HepG2 (cell line): ENCODE measurements at regions not wholly inside any gene's neighbourhood (a gene's known extent, or its start where the extent isn't known, plus 50 kb on each side); places are given as distances from the start of the nearest gene placed in this dataset.

Experiments
- ATAC-seq: fragments of 200-7000 bp; cut with Tn5 transposase; 3 replicates; pipeline ENCODE4 v1.9.1; 2020; ENCODE audit warnings: mild to moderate bottlenecking, moderate library complexity
- BruUV-seq: library from RNA; stranded (reverse); fragments of 400-500 nt; replicated peaks from 2 replicates; lab custom pipeline; 2021; lab: Mats Ljungman, UMichigan
- CTCF ChIA-PET: fragments of 300-600 bp; formaldehyde crosslinking; extraction: SDS; loops from one replicate; lab custom pipeline; 2021; ENCODE audit warnings: low total read pairs, inconsistent platforms, low intra/inter-chr PET ratio; lab: Yijun Ruan, JAX
- POLR2A ChIA-PET: fragments of 350-600 bp; sonication (Branson Sonifier 250); formaldehyde crosslinking; loops from one replicate; lab custom pipeline; 2020; ENCODE audit warnings: antibody characterized with exemption, inconsistent platforms; lab: Yijun Ruan, JAX
- DNase-seq: peaks from one replicate; pipeline ENCODE4 v3.0.0-alpha.2; 2015; ENCODE audit warnings: low spot score
- FAIRE-seq: peaks from 3 replicates; lab custom pipeline; 2011; peaks lifted over from hg19 to GRCh38; lab: Jason Lieb, UNC
- H2AFZ ChIP-seq: one replicate; pipeline ENCODE4 v1.6.1; 2011; ENCODE audit warnings: low read length, inconsistent platforms
- H3K27ac ChIP-seq: fragments of 300-600 bp; 3 replicates; pipeline ENCODE4 v1.8.0; 2011; ENCODE audit warnings: mixed run types, mild to moderate bottlenecking, mixed read lengths, low read length, inconsistent platforms; ENCODE audit not compliant: insufficient read depth; ENCODE audit errors: extremely low read length
- H3K27me3 ChIP-seq, 2 experiments: fragments of 200-600 bp in 1 of 2; 2 replicates in 1 of 2; 3 replicates in 1 of 2; pipeline versions ENCODE4 v1.6.0 to v1.8.0; 2011; ENCODE audit warnings: low read length in 2 of 2, mild to moderate bottlenecking in 2 of 2, moderate library complexity in 2 of 2, inconsistent platforms in 1 of 2; ENCODE audit not compliant: insufficient read depth in 2 of 2, control insufficient read depth in 1 of 2
- H3K36me3 ChIP-seq, 2 experiments: fragments of 200-600 bp in 1 of 2; replicated peaks in 1 of 2; 2 replicates in 1 of 2; 3 replicates in 1 of 2; pipeline versions ENCODE4 v1.5.1 to v1.8.0; 2011; ENCODE audit warnings: low read length in 2 of 2, inconsistent platforms in 1 of 2; ENCODE audit not compliant: insufficient read depth in 2 of 2, control insufficient read depth in 1 of 2
- H3K4me1 ChIP-seq: 2 replicates; pipeline ENCODE4 v1.5.1; 2012; ENCODE audit warnings: low read length, inconsistent platforms; ENCODE audit not compliant: insufficient read depth
- H3K4me2 ChIP-seq: 2 replicates; pipeline ENCODE4 v1.6.0; 2011; ENCODE audit warnings: low read depth, low read length, inconsistent platforms
- H3K4me3 ChIP-seq, 3 experiments: fragments of 200-600 bp in 1 of 3; sonication (generic), shearing (Covaris generic) in 1 of 3; replicated peaks in 1 of 3; 2 replicates each; pipeline ENCODE4 v1.5.1; 2011 to 2016; ENCODE audit warnings: low read length in 3 of 3, inconsistent platforms in 2 of 3, low read depth in 2 of 3, mild to moderate bottlenecking in 2 of 3, control low read depth in 1 of 3, mixed read lengths in 1 of 3; ENCODE audit not compliant: insufficient read depth in 1 of 3
- H3K79me2 ChIP-seq: one replicate; pipeline ENCODE4 v1.6.1; 2011; ENCODE audit warnings: low read length, inconsistent platforms; ENCODE audit not compliant: insufficient read depth
- H3K9ac ChIP-seq: 2 replicates; pipeline ENCODE4 v1.6.0; 2011; ENCODE audit warnings: mild to moderate bottlenecking, low read depth, low read length, inconsistent platforms; ENCODE audit not compliant: insufficient read depth
- H3K9me3 ChIP-seq: 2 replicates; pipeline ENCODE4 v1.5.1; 2012; ENCODE audit warnings: mild to moderate bottlenecking, low read length
- H4K20me1 ChIP-seq: 2 replicates; pipeline ENCODE4 v1.6.0; 2011; ENCODE audit warnings: inconsistent platforms, mild to moderate bottlenecking, low read length, moderate library complexity; ENCODE audit not compliant: insufficient read depth
- CEBPZ ChIP-seq: IDR thresholded peaks from 2 replicates; pipeline ENCODE4 v1.6.1; 2012; ENCODE audit warnings: low read length, improper control_type of control experiment
- KLF12 ChIP-seq: sonication (generic); formaldehyde crosslinking; IDR thresholded peaks from 2 replicates; pipeline ENCODE4 v1.4.0; 2020; ENCODE audit warnings: missing genetic modification reagents, borderline replicate concordance
- MAFF ChIP-seq: IDR thresholded peaks from 2 replicates; pipeline ENCODE4 v1.6.1; 2011; ENCODE audit warnings: low read depth, low read length, improper control_type of control experiment
- MAFK ChIP-seq, 2 experiments: IDR thresholded peaks in 1 of 2; conservative IDR thresholded peaks in 1 of 2; 2 replicates each; pipeline ENCODE4 v1.6.1; 2011; ENCODE audit warnings: improper control_type of control experiment in 2 of 2, low read length in 2 of 2
- WGBS: methylation state at CpG from one replicate; pipeline ENCODE4 v1.1.6; 2017; ENCODE audit warnings: low lambda C conversion rate; 5-methylcytosine and 5-hydroxymethylcytosine counted together
- in situ Hi-C: cut with HindIII; loops from 2 replicates; pipeline ENCODE4 v1.10.0; 2017; ENCODE audit warnings: low pct_unique_long_range_greater_than_20kb; ENCODE audit not compliant: extremely low pct_ligation_motif_present
- intact Hi-C: fragments of 100-400 bp; cut with micrococcal nuclease; formaldehyde crosslinking; loops from one replicate; pipeline ENCODE4 v1.10.0; 2022; ENCODE audit not compliant: unreplicated experiment

- BruUV-seq = no TSS peak
- no peak overlapping the region for H3K4me2 ChIP-seq
- POLR2A ChIA-PET = no interaction called here
These were observed 121.0 kb upstream of the GAS1 start for GRCh38 chr9:87068177-87068840.

More at GRCh38 chr9:87068177-87068840, 121.0 kb upstream of the GAS1 start:
- Histone ChIP-seq H3K27me3 (no peaks in the 10 kb centered on the region), H3K4me1 (no peaks in the 10 kb centered on the region), H3K4me3 (no peak overlapping the region), H4K20me1 (no peaks in the 10 kb centered on the region), H3K36me3 (no peaks in the 10 kb centered on the region), H3K27ac (no peak overlapping the region), H3K79me2 (no peaks in the 10 kb centered on the region), H3K9ac (no peak overlapping the region), H3K9me3 (no peaks in the 10 kb centered on the region), H2AFZ (no peak overlapping the region)
- ATAC-seq = no peak
- intact Hi-C loops (no loop called here), in situ Hi-C loops (no loop called here)
- TF ChIP-seq MAFK (conservative IDR thresholded peaks at IDR 0.05 in 1 of 2, IDR thresholded peaks at IDR 0.05 in 1 of 2; ENCODE audit: low read length in 2 of 2) = peak; percentile 83 to 94
- no peak for TF ChIP-seq KLF12 (CRISPR knock-in tag)
- no peak for TF ChIP-seq CEBPZ
- TF ChIP-seq MAFF = peak; percentile 92
- FAIRE-seq = no peak
- CTCF ChIA-PET = no interaction called here
- 20% methylated on average over 4 of the region's 4 CpGs for WGBS
- DNase-seq = no peak
